Naive thymus-derived CD8-positive, alpha-beta T cell (primary cell): ENCODE measurements at regions not wholly inside any gene's neighbourhood (a gene's known extent, or its start where the extent isn't known, plus 50 kb on each side); places are given as distances from the start of the nearest gene placed in this dataset.

Experiments used
- ATAC-seq, 2 donors: fragments of 150-1000 bp; cut with Tn5 transposase in 1 of 2; sonication (Bioruptor Pico), chemical (Tn5 transposase) in 1 of 2; 1 replicate in 1 of 2; 2 replicates in 1 of 2; pipeline ENCODE4 v1.10.0; 2021; ENCODE audit warnings: mild to moderate bottlenecking in 2 of 2, moderate library complexity in 2 of 2
- POLR2A ChIA-PET: fragments of 350-600 bp; sonication (Branson Sonifier 250); formaldehyde crosslinking; loops from one replicate; lab custom pipeline; 2021; ENCODE audit warnings: antibody characterized with exemption; lab: Charles Lee
- DNase-seq, 10 donors: peaks; one replicate each; pipeline versions ENCODE4 v3.0.0 to v3.0.0-alpha.2; 2020 to 2022
- H3K27ac Mint-ChIP-seq, 10 donors: one replicate each; pipeline ENCODE4 v1.8.0; 2020 to 2022; ENCODE audit warnings: mild to moderate bottlenecking in 10 of 10, mixed read lengths in 10 of 10, moderate library complexity in 4 of 10, inconsistent platforms in 1 of 10
- H3K27me3 Mint-ChIP-seq, 5 donors: one replicate each; pipeline ENCODE4 v1.8.0; 2021 to 2022; ENCODE audit warnings: mixed read lengths in 5 of 5
- H3K36me3 Mint-ChIP-seq, 3 donors: one replicate each; pipeline ENCODE4 v1.8.0; 2020 to 2022; ENCODE audit warnings: mixed read lengths in 3 of 3, mild to moderate bottlenecking in 2 of 3, inconsistent platforms in 1 of 3
- H3K4me1 Mint-ChIP-seq, 4 donors: one replicate each; pipeline ENCODE4 v1.8.0; 2021 to 2022; ENCODE audit warnings: mixed read lengths in 4 of 4
- H3K4me3 Mint-ChIP-seq, 10 donors: one replicate each; pipeline ENCODE4 v1.8.0; 2020 to 2022; ENCODE audit warnings: mild to moderate bottlenecking in 10 of 10, mixed read lengths in 10 of 10, moderate library complexity in 6 of 10, inconsistent platforms in 1 of 10
- H3K9me3 Mint-ChIP-seq, 9 donors: one replicate each; pipeline ENCODE4 v1.8.0; 2020 to 2022; ENCODE audit warnings: mixed read lengths in 9 of 9, mild to moderate bottlenecking in 3 of 9, inconsistent platforms in 1 of 9, moderate library complexity in 1 of 9

- Mint-ChIP-seq H3K4me3 (no peak overlapping the region), H3K27ac (no peak overlapping the region), H3K9me3 (no peaks in the 10 kb centered on the region), H3K4me1 (peaks cover 0 to 5% (median 0%) of the 10 kb centered on the region in 4 donors), H3K36me3 (peaks cover 0 to 10% (median 0%) of the 10 kb centered on the region in 3 donors), H3K27me3 (no peaks in the 10 kb centered on the region)
- ATAC-seq (no peak), DNase-seq (no peak)
- POLR2A ChIA-PET = no interaction called here
Measured at GRCh38 chr10:60466267-60467201, 76.9 kb upstream of the ANK3 start.

DNA sequence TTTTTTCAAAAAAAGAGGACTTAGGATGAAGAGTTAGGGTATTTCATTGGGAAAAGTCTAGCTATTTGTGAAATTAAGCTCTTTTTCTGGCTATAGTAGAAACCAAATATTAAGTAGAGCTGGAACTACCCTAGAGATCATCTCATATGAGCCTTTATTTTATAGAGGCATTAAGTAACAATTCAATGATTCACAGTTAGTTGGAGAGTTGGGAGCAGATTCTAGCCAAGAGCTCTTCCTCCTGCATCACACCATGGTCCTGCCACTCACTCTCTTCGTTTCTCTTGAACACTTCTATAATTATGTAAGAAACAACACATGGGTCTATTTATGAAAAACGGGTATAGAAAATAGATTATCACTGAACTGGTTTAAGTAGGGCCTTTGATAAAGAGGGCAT is 76.1 kb upstream of the ANK3 start:
- H3K4me1 Mint-ChIP-seq = peaks cover 0 to 5% (median 0%) of the 10 kb centered on the region in 4 donors

DNA sequence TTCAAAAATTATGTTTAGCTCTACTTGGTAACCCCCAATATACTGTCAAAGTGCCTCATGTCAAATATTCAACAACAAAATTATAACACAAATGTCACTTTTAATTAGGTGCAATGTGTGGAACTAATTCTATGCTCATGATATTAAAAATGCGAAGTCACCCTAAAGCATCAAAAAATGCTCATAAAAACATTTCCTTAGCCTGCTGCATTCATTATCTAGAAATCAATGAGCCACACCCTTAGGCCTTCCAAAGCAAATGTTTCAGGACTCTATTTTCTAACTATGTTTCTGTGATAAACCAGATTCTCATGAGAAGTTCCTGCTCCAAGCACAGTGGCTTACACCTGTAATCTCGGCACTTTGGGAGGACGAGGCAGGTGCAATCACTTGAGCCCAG is 75.0 kb upstream of the ANK3 start:
- Mint-ChIP-seq H3K36me3 (peaks cover 0 to 10% (median 0%) of the 10 kb centered on the region in 3 donors), H3K4me1 (peaks cover 0 to 5% (median 0%) of the 10 kb centered on the region in 4 donors), H3K9me3 (no peaks in the 10 kb centered on the region), H3K27me3 (no peaks in the 10 kb centered on the region), H3K4me3 (no peak overlapping the region), H3K27ac (no peak overlapping the region)
- POLR2A ChIA-PET = no interaction called here
- no peak for DNase-seq
- ATAC-seq = no peak

More for the DNA sequence above, 76.1 kb upstream of the ANK3 start:
- Mint-ChIP-seq H3K36me3 (peaks cover 0 to 10% (median 0%) of the 10 kb centered on the region in 3 donors), H3K4me3 (no peak overlapping the region), H3K27me3 (no peaks in the 10 kb centered on the region), H3K27ac (no peak overlapping the region), H3K9me3 (no peaks in the 10 kb centered on the region)
- no peak for DNase-seq
- POLR2A ChIA-PET = no interaction called here
- ATAC-seq = no peak

GRCh38 chr10:60463746-60464145 is 74.1 kb upstream of the ANK3 start:
- H3K27me3 Mint-ChIP-seq = no peaks in the 10 kb centered on the region
- POLR2A ChIA-PET = no interaction called here
- ATAC-seq = no peak
- peaks cover 0 to 5% (median 0%) of the 10 kb centered on the region in 4 donors for H3K4me1 Mint-ChIP-seq
- H3K4me3 Mint-ChIP-seq = no peak overlapping the region
- no peak for DNase-seq
- H3K36me3 Mint-ChIP-seq = peaks cover 0 to 10% (median 0%) of the 10 kb centered on the region in 3 donors
- no peak overlapping the region for H3K27ac Mint-ChIP-seq
- no peaks in the 10 kb centered on the region for H3K9me3 Mint-ChIP-seq

DNA sequence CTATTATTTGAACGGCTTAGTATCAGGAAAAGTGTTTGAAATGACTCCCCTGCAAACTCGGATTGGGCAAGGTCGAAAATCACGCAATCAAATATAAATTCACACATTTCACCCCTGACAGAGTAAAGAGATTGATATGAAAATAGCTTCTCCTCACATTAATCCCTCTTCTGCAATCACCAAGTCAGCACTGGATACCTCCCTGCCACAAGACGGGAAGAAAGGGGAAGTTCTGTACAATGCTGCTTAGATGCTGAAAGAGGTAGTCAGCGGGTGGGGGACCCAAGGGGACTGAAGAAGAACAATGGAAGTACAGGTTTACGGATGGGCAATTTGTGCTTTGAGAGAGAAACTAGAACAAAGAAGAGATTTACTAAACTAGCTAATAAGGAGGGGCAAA is 72.0 kb upstream of the ANK3 start:
- H3K27ac Mint-ChIP-seq = no peak overlapping the region
- ATAC-seq (no peak), DNase-seq (no peak)
- no peaks in the 10 kb centered on the region for H3K9me3 Mint-ChIP-seq
- POLR2A ChIA-PET = no interaction called here
- no peaks in the 10 kb centered on the region for H3K27me3 Mint-ChIP-seq
- H3K36me3 Mint-ChIP-seq = peaks cover 0 to 11% (median 0%) of the 10 kb centered on the region in 3 donors
- H3K4me3 Mint-ChIP-seq = no peak overlapping the region
- H3K4me1 Mint-ChIP-seq = peaks cover 0 to 5% (median under 1%) of the 10 kb centered on the region in 4 donors

DNA sequence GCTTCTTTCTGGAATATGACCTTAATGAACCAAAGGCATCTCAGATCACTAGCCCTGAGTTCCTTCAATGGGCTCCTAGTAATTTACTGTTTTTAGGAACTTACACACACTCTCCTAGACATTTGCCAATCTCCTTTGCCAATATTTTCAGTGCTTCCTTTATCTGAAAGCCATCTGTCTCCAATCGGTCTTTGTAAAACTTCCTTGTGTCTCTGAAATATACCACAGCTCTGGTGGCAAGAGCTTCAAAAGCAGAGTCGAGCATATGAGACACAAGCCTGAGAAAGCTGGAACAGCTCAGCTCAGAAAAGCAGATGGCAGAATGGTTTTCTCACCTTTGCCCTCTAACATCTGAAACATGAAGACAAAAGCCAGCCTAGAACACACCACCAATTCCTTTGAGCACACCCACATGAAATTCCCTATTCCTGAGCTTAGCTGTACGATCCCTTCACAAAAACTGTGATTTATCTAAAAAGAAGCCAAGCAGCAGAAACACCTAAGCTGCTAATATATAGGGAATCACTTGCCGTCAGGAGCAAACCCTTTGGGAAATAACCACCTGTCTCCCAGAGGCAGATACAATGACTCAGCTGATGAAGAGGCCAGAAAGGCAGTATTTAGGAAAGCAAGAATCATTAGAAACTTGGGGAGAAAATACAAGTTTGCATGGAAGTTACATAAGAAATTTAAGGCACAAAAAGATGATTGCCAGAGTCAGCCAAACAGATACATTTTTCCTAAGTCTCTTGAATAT is 70.2 kb upstream of the ANK3 start:
- DNase-seq (no peak), ATAC-seq (no peak)
- Mint-ChIP-seq H3K9me3 (no peaks in the 10 kb centered on the region), H3K4me3 (no peak overlapping the region), H3K36me3 (peaks cover 0 to 8% (median 0%) of the 10 kb centered on the region in 3 donors), H3K4me1 (peaks cover 0 to 5% (median 1%) of the 10 kb centered on the region in 4 donors), H3K27ac (no peak overlapping the region), H3K27me3 (no peaks in the 10 kb centered on the region)
- POLR2A ChIA-PET = no interaction called here

GRCh38 chr10:60456053-60456452 is 66.4 kb upstream of the ANK3 start:
- POLR2A ChIA-PET = no interaction called here
- no peaks in the 10 kb centered on the region for H3K9me3 Mint-ChIP-seq
- ATAC-seq (no peak), DNase-seq (no peak)
- H3K36me3 Mint-ChIP-seq = peaks cover 0 to 4% (median 0%) of the 10 kb centered on the region in 3 donors
- no peaks in the 10 kb centered on the region for H3K27me3 Mint-ChIP-seq
- H3K4me3 Mint-ChIP-seq = no peak overlapping the region
- H3K4me1 Mint-ChIP-seq = peaks cover 0 to 5% (median 1%) of the 10 kb centered on the region in 4 donors
- no peak overlapping the region for H3K27ac Mint-ChIP-seq

DNA sequence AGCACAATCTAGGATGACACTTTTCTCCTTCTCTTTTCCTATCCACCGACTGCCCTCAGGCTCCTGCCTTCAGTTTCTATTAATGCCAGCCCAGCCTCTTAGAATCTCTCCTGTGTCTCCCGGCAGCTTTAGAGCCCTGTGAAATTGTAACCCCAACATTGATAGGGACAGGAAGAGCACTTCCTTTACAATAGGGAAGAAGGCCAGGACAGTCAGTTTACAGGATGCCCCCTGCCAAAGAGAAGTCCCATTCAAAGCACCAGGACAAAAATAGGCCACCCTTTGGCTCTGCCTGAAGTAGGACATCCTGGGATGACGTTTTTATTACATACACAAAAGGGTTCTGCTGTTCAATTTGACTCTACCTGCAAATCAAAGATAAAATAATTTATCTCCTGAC is 64.7 kb upstream of the ANK3 start:
- Mint-ChIP-seq H3K4me3 (no peak overlapping the region), H3K27ac (no peak overlapping the region), H3K36me3 (peaks cover 0 to 4% (median 0%) of the 10 kb centered on the region in 3 donors), H3K27me3 (no peaks in the 10 kb centered on the region), H3K9me3 (no peaks in the 10 kb centered on the region), H3K4me1 (peaks cover 0 to 5% (median 1%) of the 10 kb centered on the region in 4 donors)
- ATAC-seq (no peak), DNase-seq (no peak)
- POLR2A ChIA-PET = no interaction called here

GRCh38 chr10:60453036-60453435 is 63.4 kb upstream of the ANK3 start:
- ATAC-seq (no peak), DNase-seq (no peak)
- Mint-ChIP-seq H3K27ac (no peak overlapping the region), H3K4me3 (no peak overlapping the region), H3K9me3 (no peaks in the 10 kb centered on the region), H3K27me3 (peaks cover 0 to 1% (median 0%) of the 10 kb centered on the region in 5 donors), H3K36me3 (peaks cover 0 to 4% (median 0%) of the 10 kb centered on the region in 3 donors), H3K4me1 (peaks cover 0 to 5% (median 1%) of the 10 kb centered on the region in 4 donors)
- POLR2A ChIA-PET = no interaction called here

- peaks cover 0 to 2% (median 0%) of the 10 kb centered on the region in 5 donors for H3K27me3 Mint-ChIP-seq
- H3K36me3 Mint-ChIP-seq = peaks cover 0 to 2% (median 0%) of the 10 kb centered on the region in 3 donors
- peaks cover 7 to 12% (median 10%) of the 10 kb centered on the region in 4 donors for H3K4me1 Mint-ChIP-seq
- ATAC-seq (no peak), DNase-seq (no peak)
- no peaks in the 10 kb centered on the region for H3K9me3 Mint-ChIP-seq
- POLR2A ChIA-PET = no interaction called here
- no peak overlapping the region for H3K4me3 Mint-ChIP-seq
- peak overlapping the region in 1 of 10 donors; percentile 10 for H3K27ac Mint-ChIP-seq
Measured at GRCh38 chr10:60450291-60450690, 60.6 kb upstream of the ANK3 start.

DNA sequence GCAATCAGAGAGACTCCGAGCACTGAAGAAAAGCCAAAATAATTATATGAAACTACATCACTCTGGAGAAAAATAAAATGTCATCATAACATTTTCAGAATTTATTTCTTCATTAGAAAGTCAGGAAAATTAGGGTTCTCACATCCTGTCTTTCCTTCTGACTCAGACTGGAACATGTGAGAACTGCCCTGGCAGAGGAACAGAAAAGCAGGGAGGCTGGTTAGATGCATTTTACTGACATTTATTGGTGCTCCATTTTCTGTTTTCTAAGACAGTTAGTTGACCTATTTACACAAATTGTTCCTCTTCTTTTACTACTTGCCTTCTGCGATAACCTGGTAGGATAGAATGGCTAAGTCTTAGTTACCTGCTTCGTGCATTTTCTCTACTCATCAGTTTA is 58.6 kb upstream of the ANK3 start:
- no peak for ATAC-seq
- Mint-ChIP-seq H3K9me3 (no peaks in the 10 kb centered on the region), H3K36me3 (no peaks in the 10 kb centered on the region), H3K4me3 (no peak overlapping the region), H3K4me1 (peaks cover 6 to 12% (median 9%) of the 10 kb centered on the region in 4 donors), H3K27me3 (peaks cover 0 to 2% (median 0%) of the 10 kb centered on the region in 5 donors), H3K27ac (no peak overlapping the region)
- no peak for DNase-seq
- POLR2A ChIA-PET = no interaction called here

DNA sequence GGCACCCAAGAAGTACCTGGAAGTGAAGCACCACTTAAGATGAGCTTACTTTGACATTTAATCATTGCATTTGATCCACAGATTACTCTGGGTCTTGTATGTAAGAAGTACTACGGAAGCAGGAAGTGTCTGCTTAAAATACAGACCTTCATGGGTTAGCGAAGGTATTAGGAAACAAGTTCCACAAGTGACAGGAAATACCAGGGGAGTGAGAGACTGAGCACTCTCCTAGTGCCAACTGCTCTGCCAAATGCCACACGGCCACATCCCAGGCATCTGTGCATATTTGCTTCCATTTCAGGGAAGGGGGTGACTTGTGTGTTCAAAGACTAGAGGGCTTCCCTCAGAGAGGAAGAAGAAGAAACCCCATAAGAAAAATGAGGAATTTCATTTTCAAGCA is 57.2 kb upstream of the ANK3 start:
- Mint-ChIP-seq H3K27me3 (peaks cover 0 to 2% (median 0%) of the 10 kb centered on the region in 5 donors), H3K36me3 (no peaks in the 10 kb centered on the region), H3K9me3 (no peaks in the 10 kb centered on the region), H3K27ac (peak overlapping the region in 3 of 10 donors; percentile 2 to 67 (median 47)), H3K4me3 (peak overlapping the region in 2 of 10 donors; percentile 3 to 22), H3K4me1 (peaks cover 6 to 12% (median 9%) of the 10 kb centered on the region in 4 donors)
- ATAC-seq (peak in 1 of 2 donors; percentile 67), DNase-seq (peak in 2 of 10 donors; percentile 5 to 18)
- POLR2A ChIA-PET = no interaction called here
